IMR-90 (cell line): ENCODE measurements at regions not wholly inside any gene's neighbourhood (a gene's known extent, or its start where the extent isn't known, plus 50 kb on each side); places are given as distances from the start of the nearest gene placed in this dataset.

Experiments used
- ATAC-seq: fragments of 200-7000 bp; cut with Tn5 transposase; 2 replicates; pipeline ENCODE4 v1.9.1; 2020; ENCODE audit warnings: low read depth, mild to moderate bottlenecking, moderate library complexity
- BruUV-seq: library from RNA; stranded (reverse); fragments of 400-500 nt; replicated peaks from 2 replicates; lab custom pipeline; 2021; lab: Mats Ljungman, UMichigan
- CTCF ChIA-PET: fragments of 300-600 bp; formaldehyde crosslinking; extraction: SDS; loops from one replicate; lab custom pipeline; 2021; ENCODE audit warnings: antibody characterized with exemption; lab: Yijun Ruan, JAX
- POLR2A ChIA-PET: fragments of 300-600 bp; sonication (Branson Sonifier 250); formaldehyde crosslinking; loops from one replicate; lab custom pipeline; 2022; ENCODE audit warnings: antibody characterized with exemption; ENCODE audit not compliant: unreplicated experiment; lab: Charles Lee
- DNase-seq: peaks from one replicate; pipeline ENCODE4 v3.0.0; 2013
- H2AFZ ChIP-seq: replicated peaks from 2 replicates; pipeline ENCODE3; 2013; ENCODE audit warnings: low read length, mild to moderate bottlenecking; ENCODE audit not compliant: poor library complexity
- H2AK5ac ChIP-seq: 2 replicates; pipeline ENCODE4 v1.6.1; 2013; ENCODE audit warnings: low read depth, low read length, inconsistent platforms
- H2AK9ac ChIP-seq: replicated peaks from 2 replicates; pipeline ENCODE3; 2013; ENCODE audit warnings: mild to moderate bottlenecking, low read depth, low read length, moderate library complexity; ENCODE audit not compliant: poor library complexity
- H2BK120ac ChIP-seq: 2 replicates; pipeline ENCODE4 v1.6.1; 2013; ENCODE audit warnings: low read depth, low read length, inconsistent platforms
- H2BK15ac ChIP-seq: 3 replicates; pipeline ENCODE4 v1.6.1; 2013; ENCODE audit warnings: low read depth, low read length, inconsistent platforms
- H2BK20ac ChIP-seq: 2 replicates; pipeline ENCODE4 v1.6.1; 2013; ENCODE audit warnings: low read depth, mild to moderate bottlenecking, inconsistent platforms, low read length, moderate library complexity
- H2BK5ac ChIP-seq: 2 replicates; pipeline ENCODE4 v1.6.1; 2013; ENCODE audit warnings: mild to moderate bottlenecking, low read depth, low read length, inconsistent platforms; ENCODE audit not compliant: poor library complexity, severe bottlenecking
- H3K14ac ChIP-seq: replicated peaks from 2 replicates; pipeline ENCODE4 v1.6.1; 2013; ENCODE audit warnings: low read depth, low read length, inconsistent platforms
- H3K18ac ChIP-seq: 2 replicates; pipeline ENCODE4 v1.6.1; 2013; ENCODE audit warnings: low read depth, low read length, control low read depth
- H3K23ac ChIP-seq: 2 replicates; pipeline ENCODE4 v1.6.1; 2013; ENCODE audit warnings: low read depth, low read length, inconsistent platforms
- H3K27ac ChIP-seq: 2 replicates; pipeline ENCODE4 v1.5.1; 2013; ENCODE audit warnings: mild to moderate bottlenecking, control low read depth, low read length; ENCODE audit not compliant: insufficient read depth
- H3K27me3 ChIP-seq: 2 replicates; pipeline ENCODE4 v1.6.1; 2013; ENCODE audit warnings: low read length; ENCODE audit not compliant: control insufficient read depth, insufficient read depth
- H3K36me3 ChIP-seq: 2 replicates; pipeline ENCODE4 v1.6.1; 2013; ENCODE audit warnings: low read length, mixed read lengths; ENCODE audit not compliant: control insufficient read depth, insufficient read depth
- H3K4ac ChIP-seq: 2 replicates; pipeline ENCODE4 v1.6.1; 2013; ENCODE audit warnings: low read depth, low read length, inconsistent platforms
- H3K4me1 ChIP-seq: 2 replicates; pipeline ENCODE4 v1.6.1; 2013; ENCODE audit warnings: low read length, mixed read lengths; ENCODE audit not compliant: control insufficient read depth, insufficient read depth
- H3K4me2 ChIP-seq: 2 replicates; pipeline ENCODE4 v1.6.1; 2013; ENCODE audit warnings: low read depth, mild to moderate bottlenecking, control low read depth, low read length, moderate library complexity
- H3K4me3 ChIP-seq: 2 replicates; pipeline ENCODE4 v1.5.1; 2013; ENCODE audit warnings: low read depth, mild to moderate bottlenecking, control low read depth, low read length, moderate library complexity; ENCODE audit not compliant: insufficient read depth
- H3K56ac ChIP-seq: 2 replicates; pipeline ENCODE4 v1.6.1; 2013; ENCODE audit warnings: low read length, inconsistent platforms; ENCODE audit not compliant: insufficient read depth; ENCODE audit errors: extremely low read depth
- H3K79me1 ChIP-seq, 2 experiments: 2 replicates each; pipeline ENCODE4 v1.6.1; 2013; ENCODE audit warnings: low read length in 2 of 2, inconsistent platforms in 1 of 2, low read depth in 1 of 2
- H3K9ac ChIP-seq: 2 replicates; pipeline ENCODE4 v1.6.1; 2013; ENCODE audit warnings: low read depth, low read length, control low read depth
- H3K9me1 ChIP-seq: 2 replicates; pipeline ENCODE4 v1.6.1; 2013; ENCODE audit warnings: low read length, inconsistent platforms; ENCODE audit not compliant: insufficient read depth
- H3K9me3 ChIP-seq: 2 replicates; pipeline ENCODE4 v1.6.1; 2013; ENCODE audit warnings: low read length; ENCODE audit not compliant: control insufficient read depth, insufficient read depth
- H4K20me1 ChIP-seq: 2 replicates; pipeline ENCODE4 v1.6.1; 2013; ENCODE audit warnings: low read length, inconsistent platforms; ENCODE audit not compliant: insufficient read depth
- H4K5ac ChIP-seq: 2 replicates; pipeline ENCODE4 v1.6.1; 2013; ENCODE audit warnings: mild to moderate bottlenecking, low read depth, low read length, control low read depth
- H4K8ac ChIP-seq, 2 experiments: 2 replicates each; pipeline ENCODE4 v1.6.1; 2013; ENCODE audit warnings: low read depth in 2 of 2, low read length in 2 of 2, control low read depth in 1 of 2, inconsistent platforms in 1 of 2
- H4K91ac ChIP-seq: 2 replicates; pipeline ENCODE4 v1.6.1; 2013; ENCODE audit warnings: low read depth, low read length, inconsistent platforms; ENCODE audit not compliant: insufficient read depth
- FOS ChIP-seq: fragments of 150-350 bp; IDR thresholded peaks from 2 replicates; pipeline ENCODE4 v1.6.1; 2016; ENCODE audit warnings: low read depth, low read length
- RAD21 ChIP-seq: IDR thresholded peaks from 2 replicates; pipeline ENCODE4 v1.6.1; 2012; ENCODE audit warnings: low read length, improper control_type of control experiment
- WGBS, 2 experiments: methylation state at CpG; one replicate each; pipeline versions ENCODE4 v1.1.5 to v1.1.7; 2013; ENCODE audit warnings: missing lambda C conversion rate in 2 of 2; ENCODE audit not compliant: insufficient read length in 1 of 2; ENCODE audit errors: extremely low coverage in 2 of 2; 5-methylcytosine and 5-hydroxymethylcytosine counted together
- dilution Hi-C: fragments of 300-500 bp; cut with HindIII; formaldehyde crosslinking; loops from one replicate; pipeline ENCODE4 v1.14.3; 2018; ENCODE audit warnings: low sequenced_read_pairs; ENCODE audit not compliant: unreplicated experiment
- in situ Hi-C: fragments of 300-500 bp; cut with MboI; formaldehyde crosslinking; loops from 3 replicates; pipeline ENCODE4 v1.14.3; 2019; ENCODE audit warnings: low sequenced_read_pairs, inconsistent platforms, mixed read lengths
- intact Hi-C: fragments of 100-400 bp; cut with micrococcal nuclease; formaldehyde crosslinking; loops from 2 replicates; pipeline ENCODE4 v1.10.0; 2022

DNA sequence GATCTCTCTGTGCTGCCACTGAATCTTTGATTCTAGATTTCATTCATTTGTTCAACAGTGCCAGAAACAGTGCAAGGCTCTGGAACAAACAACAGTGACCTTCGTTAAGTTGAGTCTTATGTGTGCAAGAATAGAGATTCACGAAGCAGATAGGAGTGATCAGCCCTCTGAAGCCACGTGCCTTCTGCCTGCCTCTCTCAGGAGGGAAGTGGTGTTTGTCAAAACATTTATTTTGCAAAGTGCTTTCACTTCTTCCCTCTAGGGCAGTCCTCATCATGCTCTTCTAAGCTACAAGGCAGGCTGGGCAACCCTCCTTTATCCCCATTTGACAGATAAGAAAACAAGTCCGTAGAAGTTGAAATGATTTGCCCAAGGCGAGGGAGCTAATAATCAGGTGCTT lies 204.3 kb downstream of the TFAP2C start:
- Histone ChIP-seq H3K36me3 (no peaks in the 10 kb centered on the region), H3K27ac (no peak overlapping the region), H3K9me3 (no peaks in the 10 kb centered on the region), H2AK9ac (no peak overlapping the region), H2BK5ac (no peak overlapping the region), H4K5ac (no peak overlapping the region), H2BK120ac (no peak overlapping the region), H3K27me3 (peaks cover 10% of the 10 kb centered on the region), H3K4ac (no peak overlapping the region), H3K4me2 (no peak overlapping the region), H3K79me1 (no peaks in the 10 kb centered on the region), H3K23ac (no peak overlapping the region), H4K8ac (no peak overlapping the region), H3K14ac (no peak overlapping the region), H3K9me1 (no peaks in the 10 kb centered on the region), H3K9ac (no peak overlapping the region), H2AFZ (no peak overlapping the region), H2BK15ac (no peak overlapping the region), H4K20me1 (no peaks in the 10 kb centered on the region), H3K4me1 (no peaks in the 10 kb centered on the region), H2AK5ac (no peak overlapping the region), H2BK20ac (no peak overlapping the region), H3K56ac (no peak overlapping the region), H3K18ac (no peak overlapping the region), H4K91ac (no peak overlapping the region), H3K4me3 (no peak overlapping the region)
- ATAC-seq (no peak), DNase-seq (no peak)
- BruUV-seq = no TSS peak
- TF ChIP-seq FOS = no peak
- TF ChIP-seq RAD21 = no peak
- no CpG with 5 or more reads among the region's 5 CpGs for WGBS, 2 experiments
- POLR2A ChIA-PET = no interaction called here
- dilution Hi-C loops = no loop called here
- intact Hi-C loops = no loop called here
- in situ Hi-C loops = no loop called here
- CTCF ChIA-PET = no interaction called here
